GM18951 (cell line): ENCODE measurements at regions not wholly inside any gene's neighbourhood (a gene's known extent, or its start where the extent isn't known, plus 50 kb on each side); places are given as distances from the start of the nearest gene placed in this dataset.

ENCODE experiments used
- POLR2A ChIP-seq: IDR thresholded peaks from 4 replicates; pipeline ENCODE4 v1.6.1; 2011; ENCODE audit warnings: mild to moderate bottlenecking; ENCODE audit not compliant: insufficient read length, insufficient read depth; ENCODE audit errors: extremely low read depth
- in situ Hi-C: fragments of 300-500 bp; cut with MboI; formaldehyde crosslinking; loops from one replicate; pipeline ENCODE4 v1.12.0; 2022; ENCODE audit warnings: low sequenced_read_pairs, mixed read lengths, inconsistent platforms; ENCODE audit not compliant: unreplicated experiment

- no peak for TF ChIP-seq POLR2A
- in situ Hi-C loops: no loop called here
These were observed 163.4 kb downstream of the AREG start for GRCh38 chr4:74608151-74608949.

DNA sequence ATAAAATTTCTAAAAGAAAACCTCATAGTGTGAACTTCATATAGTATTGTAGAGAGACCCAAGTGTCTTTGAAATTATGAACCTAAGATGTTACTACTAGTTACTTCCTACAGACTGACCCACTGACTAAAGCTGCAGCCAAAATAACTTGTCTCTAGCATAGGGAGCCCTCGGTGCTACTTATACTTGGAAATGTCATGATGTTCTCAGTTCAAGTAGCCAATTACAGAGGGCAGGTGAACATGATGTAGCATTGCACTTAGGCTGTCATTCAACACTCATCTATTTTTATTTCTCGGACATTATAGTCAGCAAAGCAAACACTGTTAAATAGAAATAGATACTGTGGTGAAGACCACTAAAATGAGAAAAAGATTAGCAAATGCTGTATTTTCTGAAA is 165.6 kb downstream of the AREG start:
- TF ChIP-seq POLR2A: no peak
- in situ Hi-C loops: no loop called here

- TF ChIP-seq POLR2A: no peak
- in situ Hi-C loops: no loop called here
These were observed 167.9 kb downstream of the AREG start for GRCh38 chr4:74612837-74613236.

- in situ Hi-C loops: no loop called here
- no peak for TF ChIP-seq POLR2A
These were observed 168.3 kb downstream of the AREG start for GRCh38 chr4:74613266-74613665.

- no peak for TF ChIP-seq POLR2A
- in situ Hi-C loops: no loop called here
These were observed 170.5 kb downstream of the AREG start for GRCh38 chr4:74615411-74615810.

- no peak for TF ChIP-seq POLR2A
- in situ Hi-C loops: no loop called here
These were observed 173.2 kb downstream of the AREG start for GRCh38 chr4:74618166-74618565.

DNA sequence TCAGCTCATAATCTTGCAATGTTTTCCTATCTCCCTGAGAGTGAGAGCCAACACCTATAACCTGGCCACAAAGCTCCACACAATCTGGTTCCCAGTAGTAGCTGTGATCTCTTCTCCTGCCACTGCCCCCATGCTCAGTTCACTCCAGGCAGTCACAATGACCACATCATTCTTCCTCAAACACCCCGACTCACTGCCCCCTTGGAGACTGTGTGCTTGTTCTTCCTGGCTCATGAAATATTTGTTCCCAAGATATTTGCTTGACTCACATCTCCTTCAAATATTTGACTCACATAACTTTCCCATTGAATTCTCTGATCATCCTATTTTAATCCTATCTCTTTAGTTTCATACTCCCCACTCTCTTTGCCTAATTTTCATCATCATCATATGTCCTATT is 173.7 kb downstream of the AREG start:
- in situ Hi-C loops: no loop called here

DNA sequence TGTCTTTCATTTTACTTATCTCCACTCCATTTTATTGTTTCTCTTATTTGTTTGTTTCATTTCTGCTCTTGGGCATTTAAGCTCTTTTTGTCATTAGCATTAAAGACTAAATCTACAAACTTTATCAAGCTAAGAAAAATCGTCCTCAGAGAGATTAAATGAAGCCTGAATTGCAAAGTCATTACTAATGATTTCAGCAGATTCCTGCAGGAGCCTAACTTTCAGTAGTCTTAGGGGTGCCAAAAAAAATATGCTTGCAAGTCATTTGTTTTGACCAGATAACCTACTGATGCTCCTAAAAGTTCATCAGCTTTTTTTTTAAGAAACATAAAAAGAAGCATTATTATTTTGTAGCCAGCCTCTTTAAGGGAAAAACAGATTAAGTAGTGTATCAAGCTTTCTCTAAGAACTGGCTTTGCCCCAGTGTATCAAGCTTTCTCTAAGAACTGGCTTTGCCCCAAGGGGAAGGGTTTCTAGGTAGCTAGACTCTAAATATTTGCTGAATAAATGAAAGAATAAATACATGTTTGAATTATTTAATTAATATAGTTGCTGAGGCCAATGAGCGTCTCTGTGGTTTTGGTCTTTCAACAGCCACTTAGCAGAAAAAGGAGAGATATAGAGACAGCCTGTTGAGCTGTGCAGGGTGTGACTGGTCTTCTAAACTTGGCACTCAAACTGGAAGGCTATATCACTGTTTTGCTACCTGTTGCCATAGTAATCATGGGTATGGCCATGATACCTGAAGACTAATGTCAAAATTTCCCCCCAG is 174.2 kb downstream of the BTC start:
- in situ Hi-C loops: no loop called here
- no peak for TF ChIP-seq POLR2A

More for the DNA sequence above, 173.7 kb downstream of the AREG start:
- TF ChIP-seq POLR2A: no peak

DNA sequence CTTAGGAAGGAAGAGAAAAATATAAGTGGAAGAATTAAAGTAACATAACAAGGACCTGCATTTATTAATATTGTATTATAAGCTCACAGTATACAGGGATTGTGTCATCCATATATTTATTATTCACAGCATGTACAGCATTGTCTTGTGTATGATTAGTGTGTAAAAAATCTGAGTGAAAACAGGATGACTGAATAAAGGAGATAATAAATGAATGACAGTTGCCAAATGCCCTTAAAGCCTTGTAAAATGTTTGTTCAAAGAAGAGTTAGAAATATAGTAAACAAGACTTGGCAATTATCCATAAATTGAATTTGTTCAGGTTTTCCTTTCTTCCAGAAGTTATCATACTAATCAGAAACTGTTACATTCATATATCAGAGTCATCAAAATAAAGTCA is 172.7 kb downstream of the BTC start:
- no peak for TF ChIP-seq POLR2A

GRCh38 chr4:74623041-74623440 is 171.3 kb downstream of the BTC start:
- in situ Hi-C loops: no loop called here

More for the DNA sequence above, 172.7 kb downstream of the BTC start:
- in situ Hi-C loops: no loop called here

DNA sequence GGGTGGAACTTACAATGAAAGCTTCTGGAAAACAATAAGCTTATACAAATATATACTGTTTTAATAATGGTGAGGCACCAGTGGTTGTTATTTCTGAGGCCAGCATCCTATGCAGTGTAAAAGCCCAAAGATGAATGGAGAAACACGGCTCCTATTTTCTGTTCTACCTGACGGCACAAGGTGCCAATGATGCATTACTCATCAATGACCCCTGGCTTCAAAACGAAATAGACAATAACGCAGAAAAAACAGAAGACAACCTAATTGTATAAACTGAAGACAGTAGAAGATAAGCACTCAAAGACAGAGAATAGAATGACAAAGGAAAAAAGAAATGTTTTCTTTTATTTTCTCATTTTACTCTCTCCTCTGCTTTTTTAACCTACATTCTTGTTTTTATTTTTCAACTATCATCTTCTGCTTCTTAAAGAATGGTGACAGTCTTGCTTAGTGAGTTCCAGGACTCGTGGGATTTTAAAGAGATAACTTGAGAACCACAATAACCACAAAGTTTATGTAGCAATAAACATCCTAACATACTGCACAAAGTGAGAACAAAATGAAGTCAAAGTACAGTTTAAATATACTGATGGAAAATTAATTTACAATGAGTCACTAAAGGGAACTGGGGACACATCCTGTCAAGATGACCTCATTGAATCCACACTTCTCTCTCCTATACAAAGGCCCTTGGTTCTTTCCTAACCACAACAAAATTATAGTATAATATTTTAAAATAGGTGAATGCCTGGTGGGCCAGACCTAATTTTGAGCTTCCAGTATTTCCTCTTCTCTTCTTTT is 169.8 kb downstream of the BTC start:
- in situ Hi-C loops: no loop called here
- TF ChIP-seq POLR2A: no peak

More at GRCh38 chr4:74623041-74623440, 171.3 kb downstream of the BTC start:
- no peak for TF ChIP-seq POLR2A

DNA sequence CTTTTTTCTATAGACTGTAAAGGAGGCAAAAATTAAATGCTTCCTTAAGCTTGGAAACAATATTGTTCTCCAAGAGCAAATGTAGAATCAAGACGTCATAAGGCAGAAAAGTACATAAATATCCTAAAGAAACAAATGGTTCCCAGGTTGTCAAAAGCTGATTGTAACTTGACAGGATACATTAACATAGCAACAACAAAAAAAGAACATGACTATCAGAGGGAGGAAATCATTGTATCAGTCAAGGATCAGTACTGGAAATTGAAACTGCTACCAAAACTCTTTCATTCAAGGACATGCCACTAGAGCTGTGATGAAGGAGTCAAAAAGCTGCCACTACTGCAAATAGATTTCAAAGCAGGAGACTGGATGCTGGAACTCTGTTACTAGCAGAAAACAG is 168.3 kb downstream of the BTC start:
- TF ChIP-seq POLR2A: no peak
- in situ Hi-C loops: no loop called here

GRCh38 chr4:74627093-74627492 is 167.2 kb downstream of the BTC start:
- in situ Hi-C loops: no loop called here
- TF ChIP-seq POLR2A: no peak
